Natural killer cell (primary cell): ENCODE measurements at regions not wholly inside any gene's neighbourhood (a gene's known extent, or its start where the extent isn't known, plus 50 kb on each side); places are given as distances from the start of the nearest gene placed in this dataset.

Source experiments
- ATAC-seq, 3 donors: fragments of 150-1000 bp in 2 of 3; fragments of 200-7000 bp in 1 of 3; cut with Tn5 transposase; 1 replicate in 1 of 3; 2 replicates in 2 of 3; pipeline ENCODE4 v1.10.0; 2021; ENCODE audit warnings: mild to moderate bottlenecking in 2 of 3, moderate library complexity in 2 of 3
- DNase-seq, 2 donors: peaks; one replicate each; pipeline versions ENCODE4 v3.0.0 to v3.0.0-alpha.2; 2013 to 2021; ENCODE audit warnings: mixed read lengths in 1 of 2
- H3K27ac ChIP-seq: one replicate; pipeline ENCODE4 v1.5.1; 2013; ENCODE audit warnings: mild to moderate bottlenecking, low read length
- H3K27me3 ChIP-seq: one replicate; pipeline ENCODE4 v1.6.1; 2013; ENCODE audit warnings: low read length; ENCODE audit not compliant: control insufficient read depth, insufficient read depth
- H3K36me3 ChIP-seq: one replicate; pipeline ENCODE4 v1.6.1; 2013; ENCODE audit warnings: low read length; ENCODE audit not compliant: control insufficient read depth, insufficient read depth
- H3K4me1 ChIP-seq: one replicate; pipeline ENCODE4 v1.6.1; 2013; ENCODE audit warnings: low read length; ENCODE audit not compliant: control insufficient read depth, insufficient read depth
- H3K4me3 ChIP-seq: one replicate; pipeline ENCODE4 v1.5.1; 2013; ENCODE audit warnings: low read length
- H3K9me3 ChIP-seq: one replicate; pipeline ENCODE4 v1.6.1; 2013; ENCODE audit warnings: low read length; ENCODE audit not compliant: control insufficient read depth, insufficient read depth
- H3K27ac Mint-ChIP-seq, 2 donors: one replicate each; pipeline ENCODE4 v1.8.0; 2022; ENCODE audit warnings: mild to moderate bottlenecking in 2 of 2, mixed read lengths in 2 of 2, moderate library complexity in 1 of 2
- H3K27me3 Mint-ChIP-seq, 2 donors: one replicate each; pipeline ENCODE4 v1.8.0; 2022; ENCODE audit warnings: low read depth in 2 of 2, mixed read lengths in 2 of 2
- H3K36me3 Mint-ChIP-seq: one replicate; pipeline ENCODE4 v1.8.0; 2022; ENCODE audit warnings: mixed read lengths
- H3K4me1 Mint-ChIP-seq, 2 donors: one replicate each; pipeline ENCODE4 v1.8.0; 2022; ENCODE audit warnings: mixed read lengths in 2 of 2
- H3K4me3 Mint-ChIP-seq: one replicate; pipeline ENCODE4 v1.8.0; 2022; ENCODE audit warnings: mild to moderate bottlenecking, moderate library complexity, mixed read lengths
- H3K9me3 Mint-ChIP-seq, 2 donors: one replicate each; pipeline ENCODE4 v1.8.0; 2022; ENCODE audit warnings: mixed read lengths in 2 of 2
- WGBS: methylation state at CpG from one replicate; pipeline ENCODE4 v1.1.7; 2013; ENCODE audit warnings: missing lambda C conversion rate; ENCODE audit not compliant: insufficient coverage; 5-methylcytosine and 5-hydroxymethylcytosine counted together
- intact Hi-C: fragments of 100-400 bp; cut with micrococcal nuclease; formaldehyde crosslinking; loops from one replicate; pipeline ENCODE4 v1.14.2; 2022
- TF ChIP-seq, protein P1 (sequence below): fragments of 200-600 bp; IDR thresholded peaks from one replicate; pipeline ENCODE4 v1.8.0; 2022; ENCODE audit warnings: antibody characterized with exemption

DNA sequence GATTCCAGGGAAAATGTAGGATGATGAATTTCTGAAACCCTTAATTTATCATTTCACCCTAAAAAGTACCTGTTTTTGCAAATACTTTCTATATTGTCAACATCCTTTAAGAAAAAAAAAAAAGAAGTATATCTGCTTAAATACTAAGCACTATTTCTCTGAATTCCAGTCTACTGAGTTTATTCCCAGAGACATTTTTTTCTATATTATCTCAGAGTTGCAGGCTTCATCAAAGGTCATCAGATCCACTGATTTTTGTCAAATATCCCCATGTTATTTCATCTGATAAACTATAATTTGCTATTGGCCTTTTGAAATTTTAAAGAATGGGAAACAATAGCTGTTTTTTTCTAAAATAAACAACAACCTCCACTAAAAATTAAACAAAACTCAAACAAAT lies 357.6 kb upstream of the ID4 start:
- Mint-ChIP-seq H3K4me1 (no peaks in the 10 kb centered on the region), H3K9me3 (peaks cover 4 to 12% of the 10 kb centered on the region in 2 donors), H3K4me3 (no peak overlapping the region), H3K36me3 (no peaks in the 10 kb centered on the region), H3K27me3 (no peaks in the 10 kb centered on the region), H3K27ac (no peak overlapping the region)
- Histone ChIP-seq H3K36me3 (no peaks in the 10 kb centered on the region), H3K27ac (no peak overlapping the region), H3K27me3 (no peaks in the 10 kb centered on the region), H3K4me1 (no peaks in the 10 kb centered on the region), H3K9me3 (no peaks in the 10 kb centered on the region), H3K4me3 (no peak overlapping the region)
- TF ChIP-seq, protein P1, sequence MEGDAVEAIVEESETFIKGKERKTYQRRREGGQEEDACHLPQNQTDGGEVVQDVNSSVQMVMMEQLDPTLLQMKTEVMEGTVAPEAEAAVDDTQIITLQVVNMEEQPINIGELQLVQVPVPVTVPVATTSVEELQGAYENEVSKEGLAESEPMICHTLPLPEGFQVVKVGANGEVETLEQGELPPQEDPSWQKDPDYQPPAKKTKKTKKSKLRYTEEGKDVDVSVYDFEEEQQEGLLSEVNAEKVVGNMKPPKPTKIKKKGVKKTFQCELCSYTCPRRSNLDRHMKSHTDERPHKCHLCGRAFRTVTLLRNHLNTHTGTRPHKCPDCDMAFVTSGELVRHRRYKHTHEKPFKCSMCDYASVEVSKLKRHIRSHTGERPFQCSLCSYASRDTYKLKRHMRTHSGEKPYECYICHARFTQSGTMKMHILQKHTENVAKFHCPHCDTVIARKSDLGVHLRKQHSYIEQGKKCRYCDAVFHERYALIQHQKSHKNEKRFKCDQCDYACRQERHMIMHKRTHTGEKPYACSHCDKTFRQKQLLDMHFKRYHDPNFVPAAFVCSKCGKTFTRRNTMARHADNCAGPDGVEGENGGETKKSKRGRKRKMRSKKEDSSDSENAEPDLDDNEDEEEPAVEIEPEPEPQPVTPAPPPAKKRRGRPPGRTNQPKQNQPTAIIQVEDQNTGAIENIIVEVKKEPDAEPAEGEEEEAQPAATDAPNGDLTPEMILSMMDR, result no peak
- ATAC-seq, result no peak
- intact Hi-C loops, result no loop called here
- DNase-seq, result no peak

DNA sequence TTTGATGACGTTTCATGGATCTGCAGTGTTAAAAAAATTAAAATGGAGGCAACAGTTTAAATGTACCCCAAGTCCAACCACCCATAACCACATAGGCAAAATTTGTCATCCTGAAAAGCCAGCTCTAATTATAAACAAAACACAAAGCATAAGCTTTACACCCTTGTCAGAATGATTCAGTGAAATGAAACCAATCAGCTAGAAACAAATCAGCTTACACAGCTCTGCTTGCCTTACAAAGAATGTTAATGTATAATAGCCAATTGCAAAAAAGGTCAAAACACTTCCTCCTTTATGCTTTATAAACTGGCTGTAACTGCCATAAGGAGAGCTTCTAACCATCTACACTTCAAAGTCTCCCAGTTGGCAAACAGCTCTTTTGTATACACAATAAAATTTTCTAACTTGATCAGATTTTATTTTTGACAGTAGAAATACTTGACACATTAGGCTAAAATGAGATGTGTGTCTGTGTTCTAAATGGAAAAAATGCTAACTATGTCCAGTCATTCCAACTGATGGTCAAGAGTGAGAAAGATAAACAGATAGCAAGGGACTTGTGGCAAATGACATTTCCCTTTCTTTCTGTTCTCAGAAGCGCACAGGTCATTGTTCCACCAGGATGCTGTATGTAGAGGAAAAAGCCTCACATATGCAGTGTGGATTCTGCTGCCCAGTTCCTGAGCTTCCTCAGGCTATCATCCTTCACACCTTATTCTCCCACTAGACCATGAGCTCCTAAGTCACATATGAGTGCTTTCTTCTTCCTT lies 344.3 kb upstream of the ID4 start:
- no peaks in the 10 kb centered on the region for H3K27me3 Mint-ChIP-seq
- Histone ChIP-seq H3K4me3 (no peak overlapping the region), H3K4me1 (no peaks in the 10 kb centered on the region), H3K27ac (no peak overlapping the region), H3K27me3 (no peaks in the 10 kb centered on the region), H3K9me3 (no peaks in the 10 kb centered on the region), H3K36me3 (no peaks in the 10 kb centered on the region)
- no peak overlapping the region for H3K4me3 Mint-ChIP-seq
- intact Hi-C loops, result no loop called here
- no peak overlapping the region for H3K27ac Mint-ChIP-seq
- no peaks in the 10 kb centered on the region for H3K36me3 Mint-ChIP-seq
- WGBS, result 60% methylated on average over 1 of the region's 2 CpGs
- DNase-seq, result no peak
- no peak for ATAC-seq
- H3K4me1 Mint-ChIP-seq, result no peaks in the 10 kb centered on the region
- TF ChIP-seq, protein P1, result no peak
- peaks cover 8% of the 10 kb centered on the region in 2 donors for H3K9me3 Mint-ChIP-seq

DNA sequence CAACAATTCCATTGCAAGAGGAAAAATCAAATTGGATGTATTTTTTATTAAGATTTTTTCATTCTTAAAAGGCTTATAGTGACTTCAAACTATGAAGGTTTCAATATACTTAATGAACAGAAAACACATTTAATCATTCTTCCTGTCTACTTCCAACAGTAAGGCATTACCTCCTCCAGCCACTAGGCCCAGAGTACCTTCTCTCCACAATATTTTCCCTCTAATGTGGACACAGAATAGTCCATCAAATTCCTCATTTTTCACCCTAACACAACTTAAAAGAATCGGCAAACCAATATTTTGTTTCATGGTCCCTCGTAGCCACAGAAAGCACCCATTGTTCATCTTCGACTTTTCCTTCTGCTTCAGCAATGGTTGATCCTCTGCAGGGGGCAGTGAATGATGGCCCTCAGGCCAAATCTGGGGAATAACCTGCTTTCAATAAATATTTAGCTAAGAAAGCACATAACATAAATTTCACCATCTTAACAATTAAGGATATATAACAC lies 335.4 kb upstream of the ID4 start:
- ATAC-seq (no peak), DNase-seq (no peak)
- Histone ChIP-seq H3K27ac (no peak overlapping the region), H3K4me3 (no peak overlapping the region), H3K27me3 (no peaks in the 10 kb centered on the region), H3K9me3 (no peaks in the 10 kb centered on the region), H3K4me1 (no peaks in the 10 kb centered on the region), H3K36me3 (no peaks in the 10 kb centered on the region)
- 94% methylated on average over 3 of the region's 3 CpGs for WGBS
- Mint-ChIP-seq H3K9me3 (peaks cover 10 to 14% of the 10 kb centered on the region in 2 donors), H3K4me3 (no peak overlapping the region), H3K27ac (no peak overlapping the region), H3K27me3 (no peaks in the 10 kb centered on the region), H3K36me3 (no peaks in the 10 kb centered on the region), H3K4me1 (no peaks in the 10 kb centered on the region)
- intact Hi-C loops, result no loop called here
- TF ChIP-seq, protein P1, result no peak

DNA sequence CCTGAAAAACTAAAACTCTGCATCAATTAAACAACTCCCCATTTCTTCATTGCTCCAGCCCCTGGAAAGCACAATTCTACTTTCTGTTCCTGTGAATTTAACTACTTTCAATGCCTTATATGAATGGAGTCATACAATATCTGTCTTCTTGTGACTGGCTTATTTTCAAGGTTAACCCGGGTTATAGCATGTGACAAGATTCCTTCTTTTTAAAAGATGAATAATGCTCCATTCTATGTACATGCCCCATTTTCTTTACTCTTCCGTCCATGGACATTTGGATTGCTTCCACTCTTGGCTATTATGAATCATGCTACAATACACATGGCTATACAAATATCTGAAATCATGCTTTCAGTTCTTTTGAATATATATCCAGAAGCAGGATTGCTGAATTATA lies 334.9 kb upstream of the ID4 start:
- no peaks in the 10 kb centered on the region for H3K9me3 ChIP-seq
- Mint-ChIP-seq H3K9me3 (peaks cover 10 to 14% of the 10 kb centered on the region in 2 donors), H3K4me3 (no peak overlapping the region), H3K4me1 (no peaks in the 10 kb centered on the region), H3K27me3 (no peaks in the 10 kb centered on the region), H3K27ac (no peak overlapping the region), H3K36me3 (no peaks in the 10 kb centered on the region)
- intact Hi-C loops, result no loop called here
- H3K36me3 ChIP-seq, result no peaks in the 10 kb centered on the region
- no peak overlapping the region for H3K27ac ChIP-seq
- no peak overlapping the region for H3K4me3 ChIP-seq
- H3K27me3 ChIP-seq, result no peaks in the 10 kb centered on the region
- no peaks in the 10 kb centered on the region for H3K4me1 ChIP-seq
- DNase-seq, result no peak
- ATAC-seq, result no peak
- 80% methylated on average over 2 of the region's 2 CpGs for WGBS
- TF ChIP-seq, protein P1, result no peak
